NCI-H1930 (cell line): ENCODE measurements at regions not wholly inside any gene's neighbourhood (a gene's known extent, or its start where the extent isn't known, plus 50 kb on each side); places are given as distances from the start of the nearest gene placed in this dataset.

ENCODE experiments used
- DNase-seq, 2 experiments: peaks; one replicate each; lab custom pipeline; 2025; lab: John Stamatoyannopoulos, UW

DNA sequence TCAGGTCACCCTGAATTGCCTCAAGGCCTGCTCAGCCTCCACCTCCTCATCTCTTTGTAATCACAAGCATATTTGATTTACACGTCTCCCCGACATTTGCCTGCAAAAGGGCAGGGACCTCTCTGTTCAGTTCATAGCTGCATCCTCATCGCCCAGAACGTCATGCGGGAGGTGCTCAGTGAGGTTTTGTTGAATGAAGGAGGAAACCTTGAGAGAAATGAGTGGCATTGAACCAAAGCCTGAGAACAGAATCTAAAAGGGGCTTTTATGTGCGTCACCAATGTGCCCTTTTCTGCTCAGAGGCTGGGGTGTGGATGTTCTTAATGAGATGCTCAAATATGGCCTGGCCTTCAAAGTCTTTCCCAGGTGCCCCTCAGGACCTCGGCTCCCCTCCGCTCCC, 50.0 kb upstream of the LHX5 start:
- DNase-seq, result no peak
